ENCODE measurements at regions not wholly inside any gene's neighbourhood (a gene's known extent, or its start where the extent isn't known, plus 50 kb on each side); places are given as distances from the start of the nearest gene placed in this dataset.
"Not testable (repeated sequence)": the region's sequence is repeated elsewhere in the genome, so short reads cannot be mapped to it uniquely, and the experiment has no call there.

GRCh38 chr2:6143812-6144211, 451.6 kb downstream of the SOX11 start:
- no peak for DNase-seq

GRCh38 chr2:6147215-6147614, 455.0 kb downstream of the SOX11 start:
- not testable (repeated sequence) for DNase-seq

GRCh38 chr2:6148882-6149281, 456.7 kb downstream of the SOX11 start:
- DNase-seq, result no peak

- DNase-seq, result no peak
Measured at GRCh38 chr2:6159606-6160005, 467.4 kb downstream of the SOX11 start.

- no peak for DNase-seq
Measured at GRCh38 chr2:6163932-6164331, 471.7 kb downstream of the SOX11 start.

GRCh38 chr2:6164986-6165747, 473.0 kb downstream of the SOX11 start:
- no peak for DNase-seq

- DNase-seq, result no peak
Measured at GRCh38 chr2:6167592-6168138, 475.5 kb downstream of the SOX11 start.

- no peak for DNase-seq
Measured at GRCh38 chr2:6168485-6168884, 476.3 kb downstream of the SOX11 start.

- DNase-seq, result no peak
Measured at GRCh38 chr2:6171294-6171693, 479.1 kb downstream of the SOX11 start.

- DNase-seq, result no peak
Measured at GRCh38 chr2:6177811-6178210, 485.6 kb downstream of the SOX11 start.

GRCh38 chr2:6181525-6181924, 489.3 kb downstream of the SOX11 start:
- DNase-seq, result no peak

- DNase-seq, result no peak
Measured at GRCh38 chr2:6181926-6182325, 489.7 kb downstream of the SOX11 start.

- no peak for DNase-seq
Measured at GRCh38 chr2:6183226-6183625, 491.0 kb downstream of the SOX11 start.

- no peak for DNase-seq
Measured at GRCh38 chr2:6184532-6185292, 492.5 kb downstream of the SOX11 start.

GRCh38 chr2:6186332-6187151, 494.4 kb downstream of the SOX11 start:
- DNase-seq, result no peak

- DNase-seq, result no peak
Measured at GRCh38 chr2:6196449-6196848, 504.3 kb downstream of the SOX11 start.

- not testable (repeated sequence) for DNase-seq
Measured at GRCh38 chr2:6198370-6198919, 506.3 kb downstream of the SOX11 start.

- no peak for DNase-seq
Measured at GRCh38 chr2:6202756-6203155, 510.6 kb downstream of the SOX11 start.

GRCh38 chr2:6203291-6203959, 511.2 kb downstream of the SOX11 start:
- no peak for DNase-seq

- DNase-seq, result no peak
Measured at GRCh38 chr2:6206882-6207281, 514.7 kb downstream of the SOX11 start.

GRCh38 chr2:6211236-6211635, 519.1 kb downstream of the SOX11 start:
- no peak for DNase-seq

GRCh38 chr2:6212491-6212890, 520.3 kb downstream of the SOX11 start:
- no peak for DNase-seq

All from NCI-H1436 treated with DMSO at 0.1 percent for 48 hours (cell line).